GM19463 (cell line): ENCODE measurements at regions not wholly inside any gene's neighbourhood (a gene's known extent, or its start where the extent isn't known, plus 50 kb on each side); places are given as distances from the start of the nearest gene placed in this dataset.

Source experiments
- ATAC-seq: cut with Tn5 transposase; IDR thresholded peaks from one replicate; pipeline ENCODE4 v1.9.1; 2021; ENCODE audit warnings: mild to moderate bottlenecking, moderate library complexity; ENCODE audit not compliant: unreplicated experiment

GRCh38 chr11:134882141-134882540 lies 470.1 kb upstream of the B3GAT1 start:
- ATAC-seq = no peak

GRCh38 chr11:134880788-134881187 lies 468.7 kb upstream of the B3GAT1 start:
- no peak for ATAC-seq

- ATAC-seq = no peak
These were observed 467.9 kb upstream of the B3GAT1 start for GRCh38 chr11:134879931-134880330.

- ATAC-seq = no peak
These were observed 467.3 kb upstream of the B3GAT1 start for GRCh38 chr11:134879341-134879740.

GRCh38 chr11:134878785-134879184 lies 466.7 kb upstream of the B3GAT1 start:
- no peak for ATAC-seq

GRCh38 chr11:134876226-134876625 lies 464.2 kb upstream of the B3GAT1 start:
- ATAC-seq = no peak

- ATAC-seq = no peak
These were observed 455.1 kb upstream of the B3GAT1 start for GRCh38 chr11:134866981-134867675.

GRCh38 chr11:134866215-134866614 lies 454.2 kb upstream of the B3GAT1 start:
- ATAC-seq = no peak

- no peak for ATAC-seq
These were observed 452.9 kb upstream of the B3GAT1 start for GRCh38 chr11:134864968-134865305.

GRCh38 chr11:134864233-134864967 lies 452.4 kb upstream of the B3GAT1 start:
- no peak for ATAC-seq

GRCh38 chr11:134863294-134863693 lies 451.3 kb upstream of the B3GAT1 start:
- ATAC-seq = no peak

GRCh38 chr11:134862587-134863195 lies 450.6 kb upstream of the B3GAT1 start:
- no peak for ATAC-seq

GRCh38 chr11:134862105-134862502 lies 450.1 kb upstream of the B3GAT1 start:
- no peak for ATAC-seq

- no peak for ATAC-seq
These were observed 449.6 kb upstream of the B3GAT1 start for GRCh38 chr11:134861490-134862104.

GRCh38 chr11:134858783-134859480 lies 446.9 kb upstream of the B3GAT1 start:
- no peak for ATAC-seq

- ATAC-seq = no peak
These were observed 445.0 kb upstream of the B3GAT1 start for GRCh38 chr11:134857035-134857434.

GRCh38 chr11:134856056-134856971 lies 444.3 kb upstream of the B3GAT1 start:
- no peak for ATAC-seq

- no peak for ATAC-seq
These were observed 442.2 kb upstream of the B3GAT1 start for GRCh38 chr11:134853992-134854991.
